ENCODE measurements at regions not wholly inside any gene's neighbourhood (a gene's known extent, or its start where the extent isn't known, plus 50 kb on each side); places are given as distances from the start of the nearest gene placed in this dataset.

DNA sequence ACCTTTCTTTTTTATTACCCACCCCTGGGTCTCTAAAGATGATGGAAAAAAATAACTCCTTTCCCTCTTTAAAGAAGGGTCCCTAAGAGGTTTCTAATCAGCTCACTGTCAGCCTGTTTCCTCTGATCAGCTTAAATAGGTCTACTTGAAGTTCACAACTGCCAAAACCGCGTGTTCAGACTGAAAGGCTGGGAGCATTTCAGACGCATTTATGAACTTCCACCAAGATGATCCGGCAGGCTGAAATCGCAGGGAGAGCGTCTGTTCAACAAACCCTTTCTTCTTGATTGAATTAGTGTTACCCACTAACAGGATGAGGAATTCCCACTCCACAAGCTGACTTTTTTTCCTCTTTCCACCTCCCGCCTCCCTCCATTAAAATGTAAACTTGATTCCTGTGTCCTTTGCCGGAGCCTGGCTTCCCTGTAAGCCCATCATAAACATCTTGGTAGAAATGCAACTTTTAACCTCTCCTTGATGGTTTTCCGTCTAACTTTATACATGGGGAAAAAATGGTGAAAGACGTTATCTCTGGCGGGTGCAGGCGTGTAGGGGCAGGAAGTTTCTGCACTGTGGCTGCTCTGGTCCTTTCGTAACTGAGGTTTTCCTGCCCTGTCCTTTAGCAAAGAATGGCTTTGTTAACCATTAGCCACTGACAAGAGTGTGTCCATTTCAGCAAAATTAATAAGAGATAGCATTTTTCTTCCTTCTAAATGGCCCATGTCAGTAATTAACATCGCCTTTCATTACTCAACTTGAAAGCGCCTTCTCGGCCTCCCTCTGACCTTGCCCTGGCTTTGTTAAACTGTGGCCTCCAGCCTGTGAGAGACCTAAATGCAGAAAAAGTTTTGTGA is 130.7 kb downstream of the BAMBI start:
- Histone ChIP-seq H3K27ac (ENCODE audit: low read depth, low read length) (no peak overlapping the region), H3K4me3 (ENCODE audit: low read depth, low read length) (no peak overlapping the region), H3K9me3 (ENCODE audit: control insufficient read depth, insufficient read depth, low read length) (no peaks in the 10 kb centered on the region), H3K27me3 (ENCODE audit: control insufficient read depth, insufficient read depth, low read length) (no peaks in the 10 kb centered on the region)
- TF ChIP-seq CTCF (IDR thresholded peaks at IDR 0.05; ENCODE audit: low read depth, low read length): no peak
- ChIA-PET POLR2A (no interaction called here), CTCF (interaction anchor here (0.7 kb wide), 1 partner anchor 69 kb away, joined by 8 read pairs; no protein-coding TSS in a partner anchor)
- DNase-seq (ENCODE audit: low read depth, low spot score): no peak

GRCh38 chr10:28808693-28809092 is 131.4 kb downstream of the BAMBI start:
- TF ChIP-seq CTCF (IDR thresholded peaks at IDR 0.05; ENCODE audit: low read depth, low read length): no peak
- no peak for DNase-seq (ENCODE audit: low read depth, low spot score)
- no peak overlapping the region for H3K4me3 ChIP-seq (ENCODE audit: low read depth, low read length)
- H3K9me3 ChIP-seq (ENCODE audit: control insufficient read depth, insufficient read depth, low read length): no peaks in the 10 kb centered on the region
- ChIA-PET CTCF (no interaction called here), POLR2A (no interaction called here)
- H3K27ac ChIP-seq (ENCODE audit: low read depth, low read length): no peak overlapping the region
- no peaks in the 10 kb centered on the region for H3K27me3 ChIP-seq (ENCODE audit: control insufficient read depth, insufficient read depth, low read length)

GRCh38 chr10:28810057-28810870 is 132.9 kb downstream of the BAMBI start:
- ChIA-PET POLR2A (no interaction called here), CTCF (interaction anchor here (1.2 kb wide), 1 partner anchor 146 kb away, joined by 3 read pairs; no protein-coding TSS in a partner anchor)
- Histone ChIP-seq H3K27ac (ENCODE audit: low read depth, low read length) (no peak overlapping the region), H3K27me3 (ENCODE audit: control insufficient read depth, insufficient read depth, low read length) (no peaks in the 10 kb centered on the region), H3K4me3 (ENCODE audit: low read depth, low read length) (no peak overlapping the region), H3K9me3 (ENCODE audit: control insufficient read depth, insufficient read depth, low read length) (no peaks in the 10 kb centered on the region; the same call in 1 of the 2 replicates)
- DNase-seq (ENCODE audit: low read depth, low spot score): no peak
- no peak for TF ChIP-seq CTCF (IDR thresholded peaks at IDR 0.05; ENCODE audit: low read depth, low read length)

GRCh38 chr10:28811639-28812349 is 134.5 kb downstream of the BAMBI start:
- Histone ChIP-seq H3K27me3 (ENCODE audit: control insufficient read depth, insufficient read depth, low read length) (no peaks in the 10 kb centered on the region), H3K27ac (ENCODE audit: low read depth, low read length) (no peak overlapping the region), H3K4me3 (ENCODE audit: low read depth, low read length) (no peak overlapping the region), H3K9me3 (ENCODE audit: control insufficient read depth, insufficient read depth, low read length) (no peaks in the 10 kb centered on the region; the same call in 1 of the 2 replicates)
- POLR2A ChIA-PET: no interaction called here
- TF ChIP-seq CTCF (IDR thresholded peaks at IDR 0.05; ENCODE audit: low read depth, low read length): no peak
- DNase-seq (ENCODE audit: low read depth, low spot score): no peak
- CTCF ChIA-PET: no interaction called here
